GM12865 (cell line): ENCODE measurements at regions not wholly inside any gene's neighbourhood (a gene's known extent, or its start where the extent isn't known, plus 50 kb on each side); places are given as distances from the start of the nearest gene placed in this dataset.

Source experiments
- DNase-seq: peaks from one replicate; pipeline ENCODE4 v3.0.0; 2010; ENCODE audit warnings: low read depth
- H3K4me3 ChIP-seq: 2 replicates; pipeline ENCODE4 v1.5.1; 2011; ENCODE audit warnings: mild to moderate bottlenecking, low read depth, low read length, control low read depth
- CTCF ChIP-seq: IDR thresholded peaks from 2 replicates; pipeline ENCODE4 v1.5.1; 2011; ENCODE audit warnings: low read length, control low read depth, low read depth, inconsistent platforms; ENCODE audit not compliant: insufficient read depth; ENCODE audit errors: missing control alignments

- no peak overlapping the region for H3K4me3 ChIP-seq
- no peak for DNase-seq
- TF ChIP-seq CTCF: no peak
These were observed 81.3 kb upstream of the ITGA6 start for GRCh38 chr2:172345956-172346555.

- no peak for TF ChIP-seq CTCF
- no peak overlapping the region for H3K4me3 ChIP-seq
- DNase-seq: no peak
These were observed 78.7 kb upstream of the ITGA6 start for GRCh38 chr2:172348555-172349288.

- TF ChIP-seq CTCF: no peak
- H3K4me3 ChIP-seq: no peak overlapping the region
- DNase-seq: no peak
These were observed 76.4 kb upstream of the ITGA6 start for GRCh38 chr2:172350839-172351479.

- TF ChIP-seq CTCF: no peak
- no peak overlapping the region for H3K4me3 ChIP-seq
- no peak for DNase-seq
These were observed 75.8 kb upstream of the ITGA6 start for GRCh38 chr2:172351586-172351985.

GRCh38 chr2:172354347-172354746, 73.0 kb upstream of the ITGA6 start:
- H3K4me3 ChIP-seq: no peak overlapping the region
- TF ChIP-seq CTCF: no peak
- DNase-seq: no peak

- no peak for DNase-seq
- TF ChIP-seq CTCF: no peak
- H3K4me3 ChIP-seq: no peak overlapping the region
These were observed 69.9 kb upstream of the ITGA6 start for GRCh38 chr2:172357442-172357841.
